ENCODE measurements at regions not wholly inside any gene's neighbourhood (a gene's known extent, or its start where the extent isn't known, plus 50 kb on each side); places are given as distances from the start of the nearest gene placed in this dataset.

DNA sequence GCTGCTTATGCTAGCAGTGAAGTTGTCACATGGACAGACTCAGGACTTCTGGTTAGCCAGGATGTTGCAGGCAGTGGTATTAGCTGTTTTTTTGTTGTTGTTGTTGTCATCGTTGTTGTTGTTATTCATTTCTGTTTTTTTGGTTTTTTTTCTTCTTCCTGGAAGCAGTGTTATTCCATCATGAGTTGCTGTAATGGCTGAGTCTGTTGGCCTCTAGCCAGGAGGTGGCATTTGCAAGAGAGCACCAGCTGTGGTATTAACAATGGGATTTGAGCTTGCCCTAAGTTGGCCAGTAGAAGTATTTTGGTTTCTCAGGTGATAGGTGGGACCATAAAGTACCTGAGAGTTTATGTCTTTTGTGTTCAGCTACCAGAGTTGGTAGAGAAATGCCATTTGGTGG is 561.1 kb downstream of the KCTD16 start:
- Histone ChIP-seq H3K9ac (ENCODE audit: low read depth, low read length, poor library complexity, severe bottlenecking) (no peak overlapping the region), H3K4me3 (ENCODE audit: low read length, poor library complexity, severe bottlenecking) (no peak overlapping the region)
- TF ChIP-seq, protein P1, sequence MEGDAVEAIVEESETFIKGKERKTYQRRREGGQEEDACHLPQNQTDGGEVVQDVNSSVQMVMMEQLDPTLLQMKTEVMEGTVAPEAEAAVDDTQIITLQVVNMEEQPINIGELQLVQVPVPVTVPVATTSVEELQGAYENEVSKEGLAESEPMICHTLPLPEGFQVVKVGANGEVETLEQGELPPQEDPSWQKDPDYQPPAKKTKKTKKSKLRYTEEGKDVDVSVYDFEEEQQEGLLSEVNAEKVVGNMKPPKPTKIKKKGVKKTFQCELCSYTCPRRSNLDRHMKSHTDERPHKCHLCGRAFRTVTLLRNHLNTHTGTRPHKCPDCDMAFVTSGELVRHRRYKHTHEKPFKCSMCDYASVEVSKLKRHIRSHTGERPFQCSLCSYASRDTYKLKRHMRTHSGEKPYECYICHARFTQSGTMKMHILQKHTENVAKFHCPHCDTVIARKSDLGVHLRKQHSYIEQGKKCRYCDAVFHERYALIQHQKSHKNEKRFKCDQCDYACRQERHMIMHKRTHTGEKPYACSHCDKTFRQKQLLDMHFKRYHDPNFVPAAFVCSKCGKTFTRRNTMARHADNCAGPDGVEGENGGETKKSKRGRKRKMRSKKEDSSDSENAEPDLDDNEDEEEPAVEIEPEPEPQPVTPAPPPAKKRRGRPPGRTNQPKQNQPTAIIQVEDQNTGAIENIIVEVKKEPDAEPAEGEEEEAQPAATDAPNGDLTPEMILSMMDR (conservative IDR thresholded peaks at IDR 0.05; ENCODE audit: low read length) = no peak
- TF ChIP-seq EZH2phosphoT487 (IDR thresholded peaks at IDR 0.05; ENCODE audit: borderline replicate concordance) = no peak

DNA sequence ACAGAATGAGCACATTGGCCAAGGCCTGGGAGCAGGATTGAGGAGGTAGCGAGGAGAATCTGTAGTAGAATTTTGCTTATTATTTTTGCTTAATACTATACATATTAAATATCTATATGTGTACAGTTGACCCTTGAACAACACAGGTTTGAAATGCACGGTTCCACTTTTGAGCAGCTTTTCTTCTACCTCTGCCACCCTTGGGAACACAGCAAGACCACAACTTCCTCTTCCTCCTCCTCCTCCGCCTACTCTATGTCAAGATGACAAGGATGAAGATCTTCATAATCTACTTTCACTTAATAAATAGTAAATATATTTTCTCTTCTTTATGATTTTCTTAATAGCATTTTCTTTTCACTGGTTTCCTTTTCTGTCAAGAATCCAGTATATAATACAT is 541.4 kb downstream of the KCTD16 start:
- H2AFZ ChIP-seq (ENCODE audit: low read length) = no peak overlapping the region
- H3K36me3 ChIP-seq (ENCODE audit: insufficient read depth, low read length) = no peaks in the 10 kb centered on the region
- no peak overlapping the region for H3K4me2 ChIP-seq (ENCODE audit: low read depth, low read length, poor library complexity, severe bottlenecking)
- H3F3A ChIP-seq (ENCODE audit: low read depth) = no peaks in the 10 kb centered on the region
- no peaks in the 10 kb centered on the region for H3K4me1 ChIP-seq (ENCODE audit: insufficient read depth, low read length, poor library complexity, severe bottlenecking)
- no peak overlapping the region for H3K4me3 ChIP-seq (ENCODE audit: low read length, poor library complexity, severe bottlenecking)
- no peak for TF ChIP-seq EZH2phosphoT487 (IDR thresholded peaks at IDR 0.05; ENCODE audit: borderline replicate concordance)
- H3K9ac ChIP-seq (ENCODE audit: low read depth, low read length, poor library complexity, severe bottlenecking) = no peak overlapping the region
- no peaks in the 10 kb centered on the region for H3K9me3 ChIP-seq (ENCODE audit: insufficient read depth, low read depth, low read length)
- H3K79me2 ChIP-seq (ENCODE audit: insufficient read depth, low read length) = no peaks in the 10 kb centered on the region
- no peaks in the 10 kb centered on the region for H3K9me2 ChIP-seq (replicated peaks; ENCODE audit: low read depth, low read length)
- no peaks in the 10 kb centered on the region for H4K20me1 ChIP-seq (ENCODE audit: insufficient read depth, low read length, poor library complexity, severe bottlenecking)
- H3K27me3 ChIP-seq (ENCODE audit: insufficient read depth, low read length, poor library complexity, severe bottlenecking) = no peaks in the 10 kb centered on the region

More for the DNA sequence above, 561.1 kb downstream of the KCTD16 start:
- H3K9me2 ChIP-seq (replicated peaks; ENCODE audit: low read depth, low read length) = no peaks in the 10 kb centered on the region
- no peak overlapping the region for H2AFZ ChIP-seq (ENCODE audit: low read length)
- no peak overlapping the region for H3K4me2 ChIP-seq (ENCODE audit: low read depth, low read length, poor library complexity, severe bottlenecking)
- H3K4me1 ChIP-seq (ENCODE audit: insufficient read depth, low read length, poor library complexity, severe bottlenecking) = no peaks in the 10 kb centered on the region
- H3K79me2 ChIP-seq (ENCODE audit: insufficient read depth, low read length) = no peaks in the 10 kb centered on the region
- H4K20me1 ChIP-seq (ENCODE audit: insufficient read depth, low read length, poor library complexity, severe bottlenecking) = no peaks in the 10 kb centered on the region
- H3F3A ChIP-seq (ENCODE audit: low read depth) = no peaks in the 10 kb centered on the region
- H3K9me3 ChIP-seq (ENCODE audit: insufficient read depth, low read depth, low read length) = no peaks in the 10 kb centered on the region
- H3K27me3 ChIP-seq (ENCODE audit: insufficient read depth, low read length, poor library complexity, severe bottlenecking) = no peaks in the 10 kb centered on the region
- no peaks in the 10 kb centered on the region for H3K36me3 ChIP-seq (ENCODE audit: insufficient read depth, low read length)

DNA sequence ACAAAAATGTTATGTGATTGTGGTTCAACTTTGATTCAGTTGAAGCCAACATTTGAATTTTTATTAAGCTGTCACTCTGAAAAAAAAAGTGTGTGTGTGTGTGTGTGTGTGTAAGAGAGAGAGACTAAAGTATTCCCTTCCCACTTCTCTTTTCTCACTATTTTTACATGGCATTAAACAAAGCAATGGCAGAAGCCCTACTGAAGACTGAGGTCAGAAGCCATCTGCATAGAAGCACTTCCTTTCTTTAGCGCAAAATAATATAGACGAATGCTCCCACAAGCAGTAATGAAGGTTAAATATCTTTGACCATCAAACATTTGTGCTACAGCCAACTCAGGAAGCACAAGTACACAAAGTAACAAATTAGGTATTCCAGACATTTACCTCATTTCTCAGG is 540.5 kb downstream of the KCTD16 start:
- H3K4me2 ChIP-seq (ENCODE audit: low read depth, low read length, poor library complexity, severe bottlenecking) = no peak overlapping the region

DNA sequence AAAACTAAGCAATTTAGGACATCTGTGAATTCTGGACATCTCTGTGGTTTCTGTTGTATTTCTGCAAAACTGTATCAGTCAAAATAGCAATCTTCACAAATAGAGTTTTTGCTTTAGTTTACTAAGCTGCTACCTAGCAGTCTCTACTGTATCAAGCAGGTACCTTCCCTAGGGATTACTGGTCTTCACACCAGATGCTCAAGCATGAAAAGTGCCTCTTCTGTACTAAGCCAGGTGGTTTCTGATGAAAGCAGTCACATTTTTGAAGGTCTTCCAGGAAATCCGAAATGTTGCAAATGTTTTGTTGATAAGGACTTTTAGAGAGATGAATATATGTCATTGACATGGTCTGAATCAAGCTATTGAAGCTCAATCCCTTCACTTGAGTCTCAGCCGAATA is 540.0 kb downstream of the KCTD16 start:
- TF ChIP-seq, protein P1 (conservative IDR thresholded peaks at IDR 0.05; ENCODE audit: low read length) = no peak
- no peak for TF ChIP-seq EZH2phosphoT487 (IDR thresholded peaks at IDR 0.05; ENCODE audit: borderline replicate concordance)
- Histone ChIP-seq H3K4me2 (ENCODE audit: low read depth, low read length, poor library complexity, severe bottlenecking) (no peak overlapping the region), H3K9ac (ENCODE audit: low read depth, low read length, poor library complexity, severe bottlenecking) (no peak overlapping the region), H3K4me3 (ENCODE audit: low read length, poor library complexity, severe bottlenecking) (no peak overlapping the region), H3K9me3 (ENCODE audit: insufficient read depth, low read depth, low read length) (0 out of 2 replicates have a peak, but pooled peaks cover 3% of the 10 kb centered on the region), H3K9me2 (replicated peaks; ENCODE audit: low read depth, low read length) (no peaks in the 10 kb centered on the region), H4K20me1 (ENCODE audit: insufficient read depth, low read length, poor library complexity, severe bottlenecking) (no peaks in the 10 kb centered on the region), H3K27me3 (ENCODE audit: insufficient read depth, low read length, poor library complexity, severe bottlenecking) (no peaks in the 10 kb centered on the region), H3K36me3 (ENCODE audit: insufficient read depth, low read length) (no peaks in the 10 kb centered on the region), H3K4me1 (ENCODE audit: insufficient read depth, low read length, poor library complexity, severe bottlenecking) (no peaks in the 10 kb centered on the region), H2AFZ (ENCODE audit: low read length) (no peak overlapping the region), H3K79me2 (ENCODE audit: insufficient read depth, low read length) (no peaks in the 10 kb centered on the region), H3F3A (ENCODE audit: low read depth) (no peaks in the 10 kb centered on the region)

More for the DNA sequence above, 540.5 kb downstream of the KCTD16 start:
- Histone ChIP-seq H3K9ac (ENCODE audit: low read depth, low read length, poor library complexity, severe bottlenecking) (no peak overlapping the region), H3K9me2 (replicated peaks; ENCODE audit: low read depth, low read length) (no peaks in the 10 kb centered on the region), H3F3A (ENCODE audit: low read depth) (no peaks in the 10 kb centered on the region), H2AFZ (ENCODE audit: low read length) (no peak overlapping the region), H3K4me1 (ENCODE audit: insufficient read depth, low read length, poor library complexity, severe bottlenecking) (no peaks in the 10 kb centered on the region), H3K79me2 (ENCODE audit: insufficient read depth, low read length) (no peaks in the 10 kb centered on the region), H4K20me1 (ENCODE audit: insufficient read depth, low read length, poor library complexity, severe bottlenecking) (no peaks in the 10 kb centered on the region), H3K27me3 (ENCODE audit: insufficient read depth, low read length, poor library complexity, severe bottlenecking) (no peaks in the 10 kb centered on the region), H3K9me3 (ENCODE audit: insufficient read depth, low read depth, low read length) (0 out of 2 replicates have a peak, but pooled peaks cover 3% of the 10 kb centered on the region), H3K4me3 (ENCODE audit: low read length, poor library complexity, severe bottlenecking) (no peak overlapping the region), H3K36me3 (ENCODE audit: insufficient read depth, low read length) (no peaks in the 10 kb centered on the region)
- TF ChIP-seq, protein P1 (conservative IDR thresholded peaks at IDR 0.05; ENCODE audit: low read length) = no peak
- TF ChIP-seq EZH2phosphoT487 (IDR thresholded peaks at IDR 0.05; ENCODE audit: borderline replicate concordance) = no peak
